Liver (tissue), 8 donors: ENCODE measurements at regions not wholly inside any gene's neighbourhood (a gene's known extent, or its start where the extent isn't known, plus 50 kb on each side); places are given as distances from the start of the nearest gene placed in this dataset.

Experiments
- DNase-seq: peaks from one replicate; pipeline ENCODE4 v3.0.0-alpha.2; 2017; ENCODE audit warnings: low spot score
- H3K27ac ChIP-seq, 2 donors: one replicate each; pipeline ENCODE4 v1.7.0; 2013; ENCODE audit warnings: inconsistent platforms in 2 of 2, low read length in 2 of 2, control low read depth in 1 of 2, low read depth in 1 of 2, mild to moderate bottlenecking in 1 of 2
- H3K27me3 ChIP-seq, 4 donors: one replicate each; pipeline versions ENCODE4 v1.6.1 to v1.7.0; 2013; ENCODE audit warnings: low read length in 3 of 4, inconsistent platforms in 1 of 4, mild to moderate bottlenecking in 1 of 4, moderate library complexity in 1 of 4; ENCODE audit not compliant: control insufficient read depth in 4 of 4, insufficient read depth in 4 of 4
- H3K36me3 ChIP-seq, 4 donors: one replicate each; pipeline versions ENCODE4 v1.6.1 to v1.7.0; 2013; ENCODE audit warnings: low read length in 3 of 4, mild to moderate bottlenecking in 3 of 4, low read depth in 1 of 4, moderate library complexity in 1 of 4; ENCODE audit not compliant: control insufficient read depth in 4 of 4, insufficient read depth in 3 of 4
- H3K4me1 ChIP-seq, 4 donors: one replicate each; pipeline versions ENCODE4 v1.6.1 to v1.7.0; 2013; ENCODE audit warnings: low read length in 3 of 4, mild to moderate bottlenecking in 3 of 4, moderate library complexity in 1 of 4; ENCODE audit not compliant: control insufficient read depth in 4 of 4, insufficient read depth in 4 of 4
- H3K4me3 ChIP-seq, 3 donors: one replicate each; pipeline versions ENCODE4 v1.6.1 to v1.7.0; 2013; ENCODE audit warnings: low read length in 3 of 3, control low read depth in 1 of 3, low read depth in 1 of 3, mild to moderate bottlenecking in 1 of 3
- H3K9ac ChIP-seq, 2 donors: one replicate each; pipeline ENCODE4 v1.7.0; 2013; ENCODE audit warnings: low read length in 2 of 2, mild to moderate bottlenecking in 2 of 2, moderate library complexity in 2 of 2, control low read depth in 1 of 2, low read depth in 1 of 2
- H3K9me3 ChIP-seq, 4 donors: one replicate each; pipeline versions ENCODE4 v1.6.1 to v1.7.0; 2013; ENCODE audit warnings: low read length in 3 of 4; ENCODE audit not compliant: control insufficient read depth in 4 of 4
- EGR1 ChIP-seq, 2 donors: IDR thresholded peaks; 2 replicates each; pipeline ENCODE4 v1.6.1; 2016 to 2018; ENCODE audit warnings: antibody characterized with exemption in 2 of 2, low read depth in 2 of 2
- GABPA ChIP-seq, 2 donors: IDR thresholded peaks in 1 of 2; conservative IDR thresholded peaks in 1 of 2; 2 replicates each; pipeline ENCODE4 v1.6.1; 2016; ENCODE audit warnings: antibody characterized with exemption in 2 of 2, mild to moderate bottlenecking in 1 of 2, moderate library complexity in 1 of 2
- HNF4A ChIP-seq, 2 donors: conservative IDR thresholded peaks; 2 replicates each; pipeline ENCODE4 v1.6.1; 2016; ENCODE audit warnings: antibody characterized with exemption in 2 of 2, mild to moderate bottlenecking in 2 of 2
- NR2F2 ChIP-seq: IDR thresholded peaks from 2 replicates; pipeline ENCODE4 v1.6.1; 2016; ENCODE audit warnings: antibody characterized with exemption
- RXRA ChIP-seq, 2 donors: IDR thresholded peaks; 2 replicates each; pipeline ENCODE4 v1.6.1; 2017 to 2018; ENCODE audit warnings: antibody characterized with exemption in 2 of 2, mild to moderate bottlenecking in 1 of 2
- SP1 ChIP-seq: IDR thresholded peaks from 2 replicates; pipeline ENCODE4 v1.6.1; 2018; ENCODE audit warnings: antibody characterized with exemption, mild to moderate bottlenecking
- TAF1 ChIP-seq: conservative IDR thresholded peaks from 2 replicates; pipeline ENCODE4 v1.6.1; 2016; ENCODE audit warnings: antibody characterized with exemption, mild to moderate bottlenecking
- YY1 ChIP-seq: IDR thresholded peaks from 2 replicates; pipeline ENCODE4 v1.6.1; 2016; ENCODE audit warnings: antibody characterized with exemption, mild to moderate bottlenecking
- WGBS: extraction: QIAGEN DNeasy Blood & Tissue Kit; methylation state at CpG from one replicate; pipeline ENCODE4 v1.1.7; 2013; 5-methylcytosine and 5-hydroxymethylcytosine counted together
- TF ChIP-seq, protein P1 (sequence below): IDR thresholded peaks from 2 replicates; pipeline ENCODE4 v1.6.1; 2016; ENCODE audit warnings: antibody characterized with exemption
- TF ChIP-seq, protein P2 (sequence below): fragments of 150-350 bp; IDR thresholded peaks from 2 replicates; pipeline ENCODE4 v1.5.1; 2017; ENCODE audit warnings: improper control_type of control experiment, low read depth, low read length; ENCODE audit not compliant: missing input control
- donor health status: healthy.
- donor health status: healthy.
- donor health status: healthy.
- donor health status: healthy.
- donor health status: healthy.

DNA sequence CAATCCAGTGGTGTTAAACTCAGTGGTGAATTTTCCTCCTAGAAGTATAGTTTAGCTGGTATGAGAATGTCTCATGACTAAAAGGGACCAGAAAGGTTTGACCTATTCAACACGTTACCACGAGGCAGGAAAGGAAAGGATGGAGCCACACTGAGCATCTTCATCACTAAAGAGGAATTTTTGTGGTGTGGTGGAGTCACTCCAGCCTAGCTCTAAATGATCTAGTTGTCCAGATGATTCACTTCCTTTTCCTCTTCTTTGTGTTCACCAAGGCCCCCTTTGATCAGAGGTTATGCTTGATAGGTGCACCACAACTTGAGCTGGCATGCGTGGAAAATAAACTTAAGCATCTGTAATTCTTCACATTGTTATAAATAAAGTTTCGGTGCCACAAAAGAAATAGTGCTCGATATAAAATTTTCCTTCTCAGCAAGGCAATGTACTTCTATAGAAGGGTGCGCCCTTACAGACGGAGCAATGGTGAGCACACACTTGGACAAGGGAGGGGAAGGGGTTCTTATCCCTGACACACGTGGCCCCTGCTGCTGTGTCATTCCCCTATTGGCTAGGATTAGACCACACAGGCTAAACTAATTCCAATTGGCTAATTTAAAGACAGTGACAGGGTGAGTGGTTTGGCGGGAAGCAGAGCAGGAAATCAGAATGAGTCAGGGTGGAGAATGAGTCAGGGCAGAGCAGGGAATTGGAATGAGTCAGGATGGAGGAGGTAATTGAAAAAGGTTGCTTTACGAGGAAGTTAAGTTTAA lies 254.6 kb downstream of the HS3ST3A1 start:
- Histone ChIP-seq H3K9ac (no peak overlapping the region), H3K27me3 (no peaks in the 10 kb centered on the region), H3K27ac (no peak overlapping the region), H3K4me3 (no peak overlapping the region), H3K36me3 (no peaks in the 10 kb centered on the region), H3K9me3 (no peaks in the 10 kb centered on the region), H3K4me1 (no peaks in the 10 kb centered on the region)
- no peak for DNase-seq
- TF ChIP-seq EGR1 (IDR thresholded peaks at IDR 0.05; ENCODE audit: low read depth in 2 of 2) (no peak), YY1 (no peak)
- TF ChIP-seq, protein P1, sequence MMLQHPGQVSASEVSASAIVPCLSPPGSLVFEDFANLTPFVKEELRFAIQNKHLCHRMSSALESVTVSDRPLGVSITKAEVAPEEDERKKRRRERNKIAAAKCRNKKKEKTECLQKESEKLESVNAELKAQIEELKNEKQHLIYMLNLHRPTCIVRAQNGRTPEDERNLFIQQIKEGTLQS, result no peak
- TF ChIP-seq, protein P2, sequence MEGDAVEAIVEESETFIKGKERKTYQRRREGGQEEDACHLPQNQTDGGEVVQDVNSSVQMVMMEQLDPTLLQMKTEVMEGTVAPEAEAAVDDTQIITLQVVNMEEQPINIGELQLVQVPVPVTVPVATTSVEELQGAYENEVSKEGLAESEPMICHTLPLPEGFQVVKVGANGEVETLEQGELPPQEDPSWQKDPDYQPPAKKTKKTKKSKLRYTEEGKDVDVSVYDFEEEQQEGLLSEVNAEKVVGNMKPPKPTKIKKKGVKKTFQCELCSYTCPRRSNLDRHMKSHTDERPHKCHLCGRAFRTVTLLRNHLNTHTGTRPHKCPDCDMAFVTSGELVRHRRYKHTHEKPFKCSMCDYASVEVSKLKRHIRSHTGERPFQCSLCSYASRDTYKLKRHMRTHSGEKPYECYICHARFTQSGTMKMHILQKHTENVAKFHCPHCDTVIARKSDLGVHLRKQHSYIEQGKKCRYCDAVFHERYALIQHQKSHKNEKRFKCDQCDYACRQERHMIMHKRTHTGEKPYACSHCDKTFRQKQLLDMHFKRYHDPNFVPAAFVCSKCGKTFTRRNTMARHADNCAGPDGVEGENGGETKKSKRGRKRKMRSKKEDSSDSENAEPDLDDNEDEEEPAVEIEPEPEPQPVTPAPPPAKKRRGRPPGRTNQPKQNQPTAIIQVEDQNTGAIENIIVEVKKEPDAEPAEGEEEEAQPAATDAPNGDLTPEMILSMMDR, result no peak
- 73% methylated on average over 10 of the region's 10 CpGs for WGBS

DNA sequence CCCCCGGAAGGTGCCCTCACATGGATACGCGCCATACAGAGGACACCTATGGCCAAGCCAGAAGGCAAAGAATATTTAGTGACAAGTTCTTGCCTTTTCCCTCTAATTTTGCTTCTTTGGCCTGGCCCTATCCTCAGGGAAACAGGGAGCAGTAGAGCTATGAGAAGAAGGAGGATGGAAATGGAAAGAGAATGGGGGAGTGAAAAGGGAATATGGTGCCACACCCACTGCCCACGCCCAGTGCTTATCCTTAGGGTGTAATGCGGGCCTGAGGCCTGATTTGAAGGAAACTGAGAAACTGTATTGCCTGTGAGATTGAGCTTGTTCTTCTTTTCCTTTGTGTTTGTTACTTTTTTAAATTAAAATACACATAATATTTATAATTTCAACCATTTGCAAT lies 255.1 kb downstream of the HS3ST3A1 start:
- TF ChIP-seq GABPA (IDR thresholded peaks at IDR 0.05 in 1 of 2, conservative IDR thresholded peaks at IDR 0.05 in 1 of 2) (no peak), HNF4A (conservative IDR thresholded peaks at IDR 0.05) (no peak), NR2F2 (no peak), TAF1 (no peak), RXRA (IDR thresholded peaks at IDR 0.05) (no peak), SP1 (no peak)
- Histone ChIP-seq H3K4me1 (no peaks in the 10 kb centered on the region), H3K9ac (no peak overlapping the region), H3K27ac (no peak overlapping the region), H3K4me3 (no peak overlapping the region), H3K9me3 (no peaks in the 10 kb centered on the region), H3K27me3 (no peaks in the 10 kb centered on the region), H3K36me3 (no peaks in the 10 kb centered on the region)
- no peak for DNase-seq
- 95% methylated on average over 5 of the region's 5 CpGs for WGBS

DNA sequence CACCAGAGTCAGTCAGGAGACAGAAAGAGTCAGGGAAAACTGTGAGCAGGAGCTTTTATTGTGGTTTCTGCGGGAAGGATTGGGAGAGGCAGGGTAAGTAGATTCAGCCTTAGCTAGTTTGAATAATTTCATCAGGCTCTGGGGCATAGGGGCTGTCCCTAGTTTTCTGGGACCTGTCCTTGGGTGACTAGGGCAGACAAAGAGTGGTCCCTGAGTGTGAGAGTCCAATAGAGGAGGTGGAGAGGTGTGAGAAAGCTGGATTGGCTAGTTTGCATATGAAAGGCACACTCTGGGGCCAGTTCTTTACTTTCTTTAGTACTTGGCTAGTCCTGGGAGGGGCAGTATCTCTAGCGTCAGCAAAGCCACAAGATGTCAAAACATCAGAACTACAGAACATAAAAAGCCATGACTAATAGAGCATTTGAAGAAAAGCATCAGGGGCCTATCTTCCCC lies 255.6 kb downstream of the HS3ST3A1 start:
- Histone ChIP-seq H3K9ac (no peak overlapping the region), H3K27me3 (no peaks in the 10 kb centered on the region), H3K36me3 (no peaks in the 10 kb centered on the region), H3K4me3 (no peak overlapping the region), H3K9me3 (no peaks in the 10 kb centered on the region), H3K4me1 (no peaks in the 10 kb centered on the region), H3K27ac (no peak overlapping the region)
- TF ChIP-seq RXRA (IDR thresholded peaks at IDR 0.05), result no peak
- TF ChIP-seq, protein P2, result no peak
- WGBS, result 77% methylated on average over 2 of the region's 2 CpGs
- DNase-seq, result no peak
